DOHH2 (cell line): ENCODE measurements at regions not wholly inside any gene's neighbourhood (a gene's known extent, or its start where the extent isn't known, plus 50 kb on each side); places are given as distances from the start of the nearest gene placed in this dataset.

ENCODE experiments used
- EZH2phosphoT487 ChIP-seq: fragments of 200-600 bp; sonication (generic); IDR thresholded peaks from 2 replicates; pipeline ENCODE4 v1.6.1; 2017; ENCODE audit warnings: borderline replicate concordance, mild to moderate bottlenecking, antibody characterized with exemption, low read length, moderate library complexity, mixed read lengths
- TF ChIP-seq, protein P1 (sequence below): fragments of 200-600 bp; sonication (generic); IDR thresholded peaks from one replicate; pipeline ENCODE4 v1.5.1; 2014; ENCODE audit warnings: antibody characterized with exemption, mild to moderate bottlenecking, low read depth, low read length; ENCODE audit not compliant: poor library complexity, severe bottlenecking

DNA sequence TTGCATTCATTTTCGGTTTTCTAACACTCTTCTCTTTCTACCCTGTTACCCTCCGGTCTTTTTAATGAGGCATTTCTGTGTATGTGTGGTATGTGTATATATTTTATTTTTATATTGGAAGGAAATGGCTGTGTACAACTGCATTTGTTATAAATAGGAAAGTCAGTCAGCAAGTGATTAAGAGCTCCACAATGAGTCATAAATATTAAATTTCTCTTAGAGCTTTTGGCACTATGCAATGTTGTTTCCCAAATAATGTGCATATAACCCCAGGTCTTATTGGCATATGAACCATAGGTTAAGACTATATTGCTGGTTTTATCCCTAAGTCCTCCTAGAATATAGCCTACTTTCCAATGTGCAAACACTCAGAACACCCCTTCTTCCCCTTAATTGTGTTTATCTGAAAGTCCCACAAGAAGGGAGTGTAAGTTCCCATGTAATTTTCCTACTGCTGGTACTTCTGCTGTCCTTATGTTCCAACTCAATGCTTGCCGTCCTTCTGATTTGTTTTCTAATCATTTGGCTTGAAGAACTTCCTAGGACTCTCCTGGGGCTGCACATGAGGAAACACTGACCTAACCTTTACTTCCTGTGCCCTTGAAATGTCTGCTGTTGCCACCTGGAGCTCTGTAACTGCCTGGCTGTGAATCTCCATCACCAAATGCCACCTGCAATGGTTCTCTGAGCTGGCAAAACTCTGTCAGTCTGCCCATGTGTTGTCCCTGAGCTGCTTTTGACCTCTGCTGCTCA, 65.5 kb upstream of the PCSK5 start:
- TF ChIP-seq EZH2phosphoT487: no peak
- TF ChIP-seq, protein P1, sequence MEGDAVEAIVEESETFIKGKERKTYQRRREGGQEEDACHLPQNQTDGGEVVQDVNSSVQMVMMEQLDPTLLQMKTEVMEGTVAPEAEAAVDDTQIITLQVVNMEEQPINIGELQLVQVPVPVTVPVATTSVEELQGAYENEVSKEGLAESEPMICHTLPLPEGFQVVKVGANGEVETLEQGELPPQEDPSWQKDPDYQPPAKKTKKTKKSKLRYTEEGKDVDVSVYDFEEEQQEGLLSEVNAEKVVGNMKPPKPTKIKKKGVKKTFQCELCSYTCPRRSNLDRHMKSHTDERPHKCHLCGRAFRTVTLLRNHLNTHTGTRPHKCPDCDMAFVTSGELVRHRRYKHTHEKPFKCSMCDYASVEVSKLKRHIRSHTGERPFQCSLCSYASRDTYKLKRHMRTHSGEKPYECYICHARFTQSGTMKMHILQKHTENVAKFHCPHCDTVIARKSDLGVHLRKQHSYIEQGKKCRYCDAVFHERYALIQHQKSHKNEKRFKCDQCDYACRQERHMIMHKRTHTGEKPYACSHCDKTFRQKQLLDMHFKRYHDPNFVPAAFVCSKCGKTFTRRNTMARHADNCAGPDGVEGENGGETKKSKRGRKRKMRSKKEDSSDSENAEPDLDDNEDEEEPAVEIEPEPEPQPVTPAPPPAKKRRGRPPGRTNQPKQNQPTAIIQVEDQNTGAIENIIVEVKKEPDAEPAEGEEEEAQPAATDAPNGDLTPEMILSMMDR: no peak
